Thyroid gland (tissue), 4 donors: ENCODE measurements at regions not wholly inside any gene's neighbourhood (a gene's known extent, or its start where the extent isn't known, plus 50 kb on each side); places are given as distances from the start of the nearest gene placed in this dataset.

Experiments
- CTCF ChIP-seq, 6 experiments: fragments of 200-600 bp in 3 of 6; fragments of 450-650 bp in 3 of 6; sonication (generic) in 3 of 6; IDR thresholded peaks; one replicate each; pipeline ENCODE4 v1.5.1; 2016 to 2019; ENCODE audit warnings: antibody characterized with exemption in 6 of 6, mild to moderate bottlenecking in 2 of 6, inconsistent platforms in 1 of 6, moderate library complexity in 1 of 6
- POLR2A ChIP-seq, 2 donors: fragments of 450-650 bp; IDR thresholded peaks; one replicate each; pipeline ENCODE4 v1.6.1; 2017; ENCODE audit warnings: antibody characterized with exemption in 2 of 2, mild to moderate bottlenecking in 2 of 2, moderate library complexity in 1 of 2

- TF ChIP-seq CTCF (IDR thresholded peaks at IDR 0.05) = no peak
- TF ChIP-seq POLR2A (IDR thresholded peaks at IDR 0.05) = no peak
Measured at GRCh38 chr11:122435540-122436187, 219.9 kb upstream of the UBASH3B start.
